Adrenal gland (tissue), 9 donors: ENCODE measurements at regions not wholly inside any gene's neighbourhood (a gene's known extent, or its start where the extent isn't known, plus 50 kb on each side); places are given as distances from the start of the nearest gene placed in this dataset.

ENCODE experiments used
- DNase-seq, 7 donors: peaks; one replicate each; pipeline ENCODE4 v3.0.0-alpha.2; 2019 to 2020
- H3K27ac ChIP-seq, 5 donors: fragments of 200-600 bp; sonication (generic) in 4 of 5; 1 replicate in 3 of 5; 2 replicates in 2 of 5; pipeline versions ENCODE4 v1.5.1 to v1.8.0; 2016 to 2020; ENCODE audit warnings: mild to moderate bottlenecking in 1 of 5
- H3K27me3 ChIP-seq: fragments of 200-600 bp; 2 replicates; pipeline ENCODE4 v1.8.0; 2021
- H3K36me3 ChIP-seq, 2 donors: fragments of 200-600 bp; replicated peaks in 1 of 2; 1 replicate in 1 of 2; 2 replicates in 1 of 2; pipeline versions ENCODE4 v1.5.1 to v1.8.0; 2018 to 2022
- H3K4me1 ChIP-seq, 2 donors: fragments of 200-600 bp; replicated peaks in 1 of 2; 1 replicate in 1 of 2; 2 replicates in 1 of 2; pipeline versions ENCODE4 v1.5.1 to v1.8.0; 2018 to 2021
- H3K4me3 ChIP-seq, 4 donors: fragments of 200-600 bp; sonication (generic) in 3 of 4; one replicate each; pipeline ENCODE4 v1.5.1; 2016 to 2018
- H3K9me3 ChIP-seq, 3 donors: fragments of 200-600 bp; sonication (generic) in 1 of 3; replicated peaks in 1 of 3; 1 replicate in 2 of 3; 2 replicates in 1 of 3; pipeline versions ENCODE4 v1.5.1 to v1.8.0; 2016 to 2021
- CTCF ChIP-seq, 6 experiments: fragments of 450-650 bp in 4 of 6; fragments of 200-600 bp in 2 of 6; sonication (generic) in 1 of 6; IDR thresholded peaks; 1 replicate in 5 of 6; 2 replicates in 1 of 6; pipeline versions ENCODE4 v1.5.1 to v1.8.0; 2016 to 2021; ENCODE audit warnings: antibody characterized with exemption in 6 of 6, mild to moderate bottlenecking in 2 of 6, moderate library complexity in 1 of 6
- POLR2A ChIP-seq, 2 donors: fragments of 450-650 bp; IDR thresholded peaks; one replicate each; pipeline ENCODE4 v1.6.1; 2017; ENCODE audit warnings: antibody characterized with exemption in 2 of 2, mild to moderate bottlenecking in 2 of 2, moderate library complexity in 1 of 2
- WGBS, 4 donors: extraction: QIAGEN DNeasy Blood & Tissue Kit in 2 of 4; methylation state at CpG; one replicate each; pipeline versions ENCODE4 v1.1.5 to v1.1.7; 2013 to 2017; 5-methylcytosine and 5-hydroxymethylcytosine counted together
- intact Hi-C, 2 donors: fragments of 100-400 bp; cut with DNase I; formaldehyde crosslinking; loops; one replicate each; pipeline versions ENCODE4 v1.14.1 to v1.15.0; 2022 to 2023
- donor health status: healthy with polysubstance abuse.
- donor health status: Bipolar disorder and iron deficiency.
- donor health status: DM: yes; HTN: yes; CAD: no.
- donor health status: DM: no; HTN: no; CAD: no.
- donor health status: DM: no; HTN: no; CAD: no.

DNA sequence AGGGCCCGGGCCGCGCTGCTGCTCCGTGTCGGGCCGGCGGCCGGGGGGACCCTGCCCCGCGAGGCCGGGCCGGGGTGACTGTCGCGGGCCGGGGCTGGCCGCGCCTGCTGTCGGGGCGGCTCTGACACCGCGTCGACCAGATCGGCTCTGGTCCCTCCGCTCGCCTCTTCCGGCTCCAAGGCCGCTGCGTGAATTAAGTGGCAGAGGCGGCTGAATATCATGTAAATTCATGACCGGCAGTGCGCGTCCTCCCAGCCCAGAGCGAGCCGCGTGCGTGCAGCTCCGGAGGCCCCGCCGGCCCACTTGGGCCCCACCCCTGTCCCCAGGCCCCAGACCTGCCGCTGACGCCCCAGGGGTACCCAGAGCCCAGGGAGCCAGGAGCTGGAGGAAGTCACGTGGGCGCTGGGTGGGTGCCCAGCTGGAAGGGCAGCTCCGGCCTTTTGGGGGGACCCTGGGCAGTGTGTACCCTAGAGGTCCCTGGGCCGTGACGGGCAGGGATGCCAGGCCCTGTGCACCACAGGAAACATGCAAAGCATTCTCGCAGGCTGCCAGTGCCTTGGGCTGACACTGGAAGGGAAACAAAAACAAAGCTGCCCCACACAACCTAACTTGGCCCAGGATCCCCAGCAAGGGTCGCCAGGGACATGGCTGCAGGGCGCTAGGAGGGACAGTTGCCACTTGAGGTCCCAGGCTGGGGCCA is 584.0 kb upstream of the MKI67 start:
- no peak for DNase-seq
- Histone ChIP-seq H3K27me3 (peaks cover 6% of the 10 kb centered on the region), H3K27ac (no peak overlapping the region), H3K4me3 (no peak overlapping the region), H3K9me3 (no peaks in the 10 kb centered on the region), H3K4me1 (no peaks in the 10 kb centered on the region), H3K36me3 (no peaks in the 10 kb centered on the region)
- 0 to 37% (median 31%) methylated on average over 1 to 49 of the region's 49 CpGs for WGBS, 4 donors
- TF ChIP-seq CTCF (IDR thresholded peaks at IDR 0.05) (no peak), POLR2A (IDR thresholded peaks at IDR 0.05) (no peak)
- intact Hi-C loops: no loop called here

GRCh38 chr10:128710798-128711183 is 584.6 kb upstream of the MKI67 start:
- no peaks in the 10 kb centered on the region for H3K9me3 ChIP-seq
- TF ChIP-seq POLR2A (IDR thresholded peaks at IDR 0.05): no peak
- no peak for TF ChIP-seq CTCF (IDR thresholded peaks at IDR 0.05)
- H3K36me3 ChIP-seq: no peaks in the 10 kb centered on the region
- DNase-seq: no peak
- WGBS, 4 donors: 80 to 89% (median 83%) methylated on average over 6 to 8 of the region's 8 CpGs
- intact Hi-C loops: no loop called here
- H3K27me3 ChIP-seq: peaks cover 6% of the 10 kb centered on the region
- H3K4me1 ChIP-seq: no peaks in the 10 kb centered on the region
- no peak overlapping the region for H3K4me3 ChIP-seq
- H3K27ac ChIP-seq: no peak overlapping the region

DNA sequence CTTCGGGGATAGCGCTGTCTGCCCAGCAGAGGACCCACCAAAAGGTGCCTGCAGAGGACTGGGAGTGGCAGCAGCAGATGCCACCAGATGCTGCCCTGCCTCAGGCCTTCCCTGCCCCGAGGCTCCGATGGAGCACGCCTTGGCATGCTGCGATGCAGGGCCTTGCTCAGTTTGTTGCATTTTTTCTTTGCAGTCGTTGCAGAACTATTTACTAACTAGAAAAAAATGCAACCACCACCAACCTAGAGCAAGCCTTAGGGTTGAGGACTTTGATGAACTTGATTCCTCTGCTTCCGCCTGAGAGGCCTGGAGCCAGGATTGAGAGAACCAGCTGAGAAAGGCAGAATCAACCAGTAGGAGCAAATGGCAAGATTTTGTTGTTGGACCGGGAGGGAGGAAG is 585.6 kb upstream of the MKI67 start:
- WGBS, 4 donors: 70 to 88% (median 76%) methylated on average over 5 to 9 of the region's 9 CpGs

More for the DNA sequence above, 585.6 kb upstream of the MKI67 start:
- TF ChIP-seq POLR2A (IDR thresholded peaks at IDR 0.05) (no peak), CTCF (IDR thresholded peaks at IDR 0.05) (no peak)
- Histone ChIP-seq H3K4me3 (no peak overlapping the region), H3K9me3 (no peaks in the 10 kb centered on the region), H3K27me3 (peaks cover 6% of the 10 kb centered on the region), H3K4me1 (no peaks in the 10 kb centered on the region), H3K27ac (no peak overlapping the region), H3K36me3 (no peaks in the 10 kb centered on the region)
- intact Hi-C loops: no loop called here
- no peak for DNase-seq
